ENCODE measurements at regions not wholly inside any gene's neighbourhood (a gene's known extent, or its start where the extent isn't known, plus 50 kb on each side); places are given as distances from the start of the nearest gene placed in this dataset.
"Not testable (repeated sequence)": the region's sequence is repeated elsewhere in the genome, so short reads cannot be mapped to it uniquely, and the experiment has no call there.

- H3K9me3 ChIP-seq (ENCODE audit: insufficient read depth in 2 of 2, low read depth in 1 of 2, low read length in 1 of 2): peaks cover 28 to 68% of the 10 kb centered on the region in 2 experiments
- H3K27me3 ChIP-seq (replicated peaks in 1 of 4; ENCODE audit: control insufficient read depth in 3 of 4, extremely low read depth in 1 of 4, insufficient read depth in 3 of 4, low read length in 3 of 4); H3K18ac ChIP-seq (ENCODE audit: extremely low read depth, low read length); H3K23me2 ChIP-seq (ENCODE audit: low read depth, low read length); DNase-seq (ENCODE audit: low read depth in 1 of 2, low spot score in 2 of 2); H3K4me1 ChIP-seq (replicated peaks in 1 of 4; ENCODE audit: control insufficient read depth in 3 of 4, insufficient read depth in 4 of 4, low read length in 3 of 4); H3K4me3 ChIP-seq (ENCODE audit: extremely low read depth in 1 of 4, insufficient read depth in 2 of 4, low read depth in 3 of 4, low read length in 4 of 4); H3K79me1 ChIP-seq (ENCODE audit: low read depth, low read length); POLR2A ChIA-PET (ENCODE audit: partially characterized antibody); H3K27ac ChIP-seq (ENCODE audit: low read depth, low read length); H3K4me2 ChIP-seq (ENCODE audit: insufficient read depth in 1 of 2, low read depth in 2 of 2, low read length in 2 of 2); H3K14ac ChIP-seq (ENCODE audit: insufficient read length); H4K91ac ChIP-seq (replicated peaks; ENCODE audit: insufficient read length, low read length); H3K56ac ChIP-seq (replicated peaks; ENCODE audit: insufficient read length, low read depth, low read length); H3K79me2 ChIP-seq (ENCODE audit: control insufficient read depth in 1 of 2, insufficient read depth in 2 of 2, low read length in 2 of 2); H3K23ac ChIP-seq (ENCODE audit: insufficient read length); CTCF ChIA-PET (ENCODE audit: partially characterized antibody); H4K5ac ChIP-seq (ENCODE audit: insufficient read length, low read depth, low read length); H2BK5ac ChIP-seq (ENCODE audit: low read depth, low read length); H2AK5ac ChIP-seq (ENCODE audit: low read depth, low read length); H2BK12ac ChIP-seq (ENCODE audit: low read depth, low read length); FAIRE-seq; H2BK15ac ChIP-seq (ENCODE audit: low read length); H2BK20ac ChIP-seq (ENCODE audit: low read length); H4K20me1 ChIP-seq (replicated peaks in 1 of 2; ENCODE audit: control insufficient read depth in 1 of 2, insufficient read depth in 2 of 2, low read length in 2 of 2); H4K8ac ChIP-seq (ENCODE audit: extremely low read depth, insufficient read depth, low read length); H2AFZ ChIP-seq (ENCODE audit: low read length); H3K4ac ChIP-seq (replicated peaks; ENCODE audit: insufficient read length, low read depth, low read length); H2BK120ac ChIP-seq (replicated peaks; ENCODE audit: low read depth, low read length); H3K36me3 ChIP-seq (ENCODE audit: control insufficient read depth in 2 of 4, insufficient read depth in 4 of 4, low read length in 3 of 4); H3K9ac ChIP-seq (replicated peaks in 1 of 4; ENCODE audit: extremely low read depth in 1 of 4, low read depth in 3 of 4, low read length in 3 of 4): not testable (repeated sequence)
- 73% methylated on average over 6 of the region's 6 CpGs; no CpG with 5 or more reads in 1 of the 2 experiments for WGBS, 2 experiments (ENCODE audit: extremely low coverage in 1 of 2, insufficient coverage in 1 of 2, insufficient read length in 1 of 2, insufficient replicate concordance in 2 of 2, low coverage in 1 of 2, low lambda C conversion rate in 2 of 2, missing lambda C conversion rate in 1 of 2)
Observed at GRCh38 chr18:14336017-14336416, 203.8 kb upstream of the ZNF519 start.

- H3K4ac ChIP-seq (replicated peaks; ENCODE audit: insufficient read length, low read depth, low read length); H2BK12ac ChIP-seq (ENCODE audit: low read depth, low read length); H3K14ac ChIP-seq (ENCODE audit: insufficient read length); DNase-seq (ENCODE audit: low read depth in 1 of 2, low spot score in 2 of 2); H2AFZ ChIP-seq (ENCODE audit: low read length); H3K4me1 ChIP-seq (replicated peaks in 1 of 4; ENCODE audit: control insufficient read depth in 3 of 4, insufficient read depth in 4 of 4, low read length in 3 of 4); H4K91ac ChIP-seq (replicated peaks; ENCODE audit: insufficient read length, low read length); H3K23me2 ChIP-seq (ENCODE audit: low read depth, low read length); H3K4me2 ChIP-seq (ENCODE audit: insufficient read depth in 1 of 2, low read depth in 2 of 2, low read length in 2 of 2); POLR2A ChIA-PET (ENCODE audit: partially characterized antibody); H3K23ac ChIP-seq (ENCODE audit: insufficient read length); H2BK120ac ChIP-seq (replicated peaks; ENCODE audit: low read depth, low read length); H3K56ac ChIP-seq (replicated peaks; ENCODE audit: insufficient read length, low read depth, low read length); H4K8ac ChIP-seq (ENCODE audit: extremely low read depth, insufficient read depth, low read length); H3K79me2 ChIP-seq (ENCODE audit: control insufficient read depth in 1 of 2, insufficient read depth in 2 of 2, low read length in 2 of 2); FAIRE-seq; H2BK20ac ChIP-seq (ENCODE audit: low read length); H2BK15ac ChIP-seq (ENCODE audit: low read length); H3K27ac ChIP-seq (ENCODE audit: low read depth, low read length); H3K79me1 ChIP-seq (ENCODE audit: low read depth, low read length); H3K18ac ChIP-seq (ENCODE audit: extremely low read depth, low read length); H3K27me3 ChIP-seq (replicated peaks in 1 of 4; ENCODE audit: control insufficient read depth in 3 of 4, extremely low read depth in 1 of 4, insufficient read depth in 3 of 4, low read length in 3 of 4); CTCF ChIA-PET (ENCODE audit: partially characterized antibody); H3K4me3 ChIP-seq (ENCODE audit: extremely low read depth in 1 of 4, insufficient read depth in 2 of 4, low read depth in 3 of 4, low read length in 4 of 4); H4K20me1 ChIP-seq (replicated peaks in 1 of 2; ENCODE audit: control insufficient read depth in 1 of 2, insufficient read depth in 2 of 2, low read length in 2 of 2); H4K5ac ChIP-seq (ENCODE audit: insufficient read length, low read depth, low read length); H2AK5ac ChIP-seq (ENCODE audit: low read depth, low read length); H3K36me3 ChIP-seq (ENCODE audit: control insufficient read depth in 2 of 4, insufficient read depth in 4 of 4, low read length in 3 of 4); H2BK5ac ChIP-seq (ENCODE audit: low read depth, low read length); H3K9ac ChIP-seq (replicated peaks in 1 of 4; ENCODE audit: extremely low read depth in 1 of 4, low read depth in 3 of 4, low read length in 3 of 4): not testable (repeated sequence)
- H3K9me3 ChIP-seq (ENCODE audit: insufficient read depth in 2 of 2, low read depth in 1 of 2, low read length in 1 of 2): peaks cover 2 to 54% of the 10 kb centered on the region in 2 experiments; a peak in 3 of 4 replicates
- 79% methylated on average over 3 of the region's 4 CpGs; no CpG with 5 or more reads in 1 of the 2 experiments for WGBS, 2 experiments (ENCODE audit: extremely low coverage in 1 of 2, insufficient coverage in 1 of 2, insufficient read length in 1 of 2, insufficient replicate concordance in 2 of 2, low coverage in 1 of 2, low lambda C conversion rate in 2 of 2, missing lambda C conversion rate in 1 of 2)
Observed at GRCh38 chr18:14321217-14321616, 189.0 kb upstream of the ZNF519 start.

All from H1 (cell line).